ENCODE measurements at regions not wholly inside any gene's neighbourhood (a gene's known extent, or its start where the extent isn't known, plus 50 kb on each side); places are given as distances from the start of the nearest gene placed in this dataset.

DNA sequence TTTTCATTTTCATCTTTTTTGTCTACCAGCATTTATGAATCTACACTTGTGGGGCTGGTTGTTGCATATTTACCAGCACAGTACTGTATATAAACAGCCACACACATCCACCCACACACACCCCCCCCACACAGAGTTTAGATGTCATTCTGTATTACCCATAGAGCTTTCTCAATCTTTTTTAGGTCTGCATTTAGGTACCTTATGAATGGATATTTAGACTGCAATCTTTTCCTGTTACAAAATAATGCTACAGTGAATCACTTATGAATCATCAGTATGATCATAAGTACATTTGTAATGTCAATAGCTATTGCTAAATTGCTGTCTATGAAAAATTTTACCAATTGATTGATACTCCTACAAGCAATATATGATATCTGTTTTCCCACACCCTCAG lies 67.3 kb upstream of the STK38L start:
- no peak for TF ChIP-seq NCOR1 (IDR thresholded peaks at IDR 0.05)
- TF ChIP-seq ZSCAN29 (IDR thresholded peaks at IDR 0.05), result no peak
- TF ChIP-seq, protein P1, sequence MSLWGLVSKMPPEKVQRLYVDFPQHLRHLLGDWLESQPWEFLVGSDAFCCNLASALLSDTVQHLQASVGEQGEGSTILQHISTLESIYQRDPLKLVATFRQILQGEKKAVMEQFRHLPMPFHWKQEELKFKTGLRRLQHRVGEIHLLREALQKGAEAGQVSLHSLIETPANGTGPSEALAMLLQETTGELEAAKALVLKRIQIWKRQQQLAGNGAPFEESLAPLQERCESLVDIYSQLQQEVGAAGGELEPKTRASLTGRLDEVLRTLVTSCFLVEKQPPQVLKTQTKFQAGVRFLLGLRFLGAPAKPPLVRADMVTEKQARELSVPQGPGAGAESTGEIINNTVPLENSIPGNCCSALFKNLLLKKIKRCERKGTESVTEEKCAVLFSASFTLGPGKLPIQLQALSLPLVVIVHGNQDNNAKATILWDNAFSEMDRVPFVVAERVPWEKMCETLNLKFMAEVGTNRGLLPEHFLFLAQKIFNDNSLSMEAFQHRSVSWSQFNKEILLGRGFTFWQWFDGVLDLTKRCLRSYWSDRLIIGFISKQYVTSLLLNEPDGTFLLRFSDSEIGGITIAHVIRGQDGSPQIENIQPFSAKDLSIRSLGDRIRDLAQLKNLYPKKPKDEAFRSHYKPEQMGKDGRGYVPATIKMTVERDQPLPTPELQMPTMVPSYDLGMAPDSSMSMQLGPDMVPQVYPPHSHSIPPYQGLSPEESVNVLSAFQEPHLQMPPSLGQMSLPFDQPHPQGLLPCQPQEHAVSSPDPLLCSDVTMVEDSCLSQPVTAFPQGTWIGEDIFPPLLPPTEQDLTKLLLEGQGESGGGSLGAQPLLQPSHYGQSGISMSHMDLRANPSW (CRISPR knock-in tag; IDR thresholded peaks at IDR 0.05), result no peak
- TF ChIP-seq ZNF212 (CRISPR knock-in tag; IDR thresholded peaks at IDR 0.05), result no peak
